ENCODE measurements at regions not wholly inside any gene's neighbourhood (a gene's known extent, or its start where the extent isn't known, plus 50 kb on each side); places are given as distances from the start of the nearest gene placed in this dataset.

GRCh38 chr5:101429241-101429640, 526.2 kb upstream of the ST8SIA4 start:
- no peak for TF ChIP-seq CTCF (conservative IDR thresholded peaks at IDR 0.05; ENCODE audit: low read length)
- no peak for TF ChIP-seq EZH2phosphoT487 (IDR thresholded peaks at IDR 0.05; ENCODE audit: borderline replicate concordance)
